ENCODE measurements at regions not wholly inside any gene's neighbourhood (a gene's known extent, or its start where the extent isn't known, plus 50 kb on each side); places are given as distances from the start of the nearest gene placed in this dataset.

DNA sequence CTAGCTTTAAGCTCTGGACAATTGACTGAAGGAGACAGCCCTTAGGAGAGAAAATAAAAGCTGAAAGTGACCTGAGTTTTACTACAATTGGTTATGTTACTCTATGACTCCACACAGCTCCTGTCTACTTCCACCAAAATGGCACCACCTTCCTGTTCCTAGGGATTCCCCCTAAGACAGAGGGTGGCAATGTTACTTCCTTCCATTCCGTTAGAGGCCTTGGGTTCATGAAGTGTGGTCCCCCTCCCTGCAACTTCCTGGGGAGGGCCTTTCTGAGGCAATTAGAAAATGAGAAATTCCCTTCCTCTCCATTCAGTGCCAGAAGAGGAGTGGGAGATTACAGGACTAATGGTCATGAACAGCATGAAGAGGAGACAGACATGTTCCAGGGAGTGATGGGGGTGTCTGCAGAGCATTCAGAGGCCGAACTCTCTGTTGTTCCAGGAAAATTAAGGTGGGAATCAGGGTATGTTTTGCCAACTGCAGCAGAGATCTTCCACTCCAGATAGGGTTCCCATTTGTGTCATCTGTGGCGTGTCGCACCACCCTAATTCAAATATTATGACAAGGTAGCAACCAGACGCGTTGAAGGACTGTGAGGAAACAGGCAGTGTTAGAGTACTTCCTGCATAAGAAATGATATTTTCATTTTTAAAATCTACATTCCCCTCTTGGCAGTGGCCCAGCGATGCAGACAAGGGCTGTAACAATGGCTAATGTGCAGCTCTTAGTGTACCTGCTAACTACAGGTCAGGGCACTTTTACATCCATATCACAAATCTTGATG is 53.1 kb upstream of the TRIM67 start:
- H3K36me3 Mint-ChIP-seq (ENCODE audit: low read depth): no peaks in the 10 kb centered on the region
- Histone ChIP-seq H3K27ac (ENCODE audit: low read depth, low read length) (no peak overlapping the region), H3K27me3 (ENCODE audit: control insufficient read depth, insufficient read depth, low read length, poor library complexity, severe bottlenecking) (no peaks in the 10 kb centered on the region), H3K4me3 (ENCODE audit: low read length) (no peak overlapping the region), H3K4me1 (ENCODE audit: control insufficient read depth, insufficient read depth, low read length) (no peaks in the 10 kb centered on the region), H3K36me3 (ENCODE audit: control insufficient read depth, insufficient read depth, low read length) (no peaks in the 10 kb centered on the region), H3K9ac (ENCODE audit: extremely low read depth, low read length, poor library complexity, severe bottlenecking) (no peak overlapping the region), H3K9me3 (ENCODE audit: control insufficient read depth, low read length) (no peaks in the 10 kb centered on the region)
- H3K27ac Mint-ChIP-seq: no peak overlapping the region
- DNase-seq: no peak
- no peaks in the 10 kb centered on the region for H3K9me3 Mint-ChIP-seq
- 90 to 94% methylated on average over 2 to 7 of the region's 7 CpGs for WGBS, 2 experiments (ENCODE audit: insufficient coverage in 1 of 2, insufficient read length in 1 of 2)
- H3K4me1 Mint-ChIP-seq: peaks cover 11% of the 10 kb centered on the region
- peaks cover 19% of the 10 kb centered on the region for H3K27me3 Mint-ChIP-seq (ENCODE audit: insufficient read depth)
- no peak for TF ChIP-seq CTCF (conservative IDR thresholded peaks at IDR 0.05)
- no peak overlapping the region for H3K4me3 Mint-ChIP-seq

DNA sequence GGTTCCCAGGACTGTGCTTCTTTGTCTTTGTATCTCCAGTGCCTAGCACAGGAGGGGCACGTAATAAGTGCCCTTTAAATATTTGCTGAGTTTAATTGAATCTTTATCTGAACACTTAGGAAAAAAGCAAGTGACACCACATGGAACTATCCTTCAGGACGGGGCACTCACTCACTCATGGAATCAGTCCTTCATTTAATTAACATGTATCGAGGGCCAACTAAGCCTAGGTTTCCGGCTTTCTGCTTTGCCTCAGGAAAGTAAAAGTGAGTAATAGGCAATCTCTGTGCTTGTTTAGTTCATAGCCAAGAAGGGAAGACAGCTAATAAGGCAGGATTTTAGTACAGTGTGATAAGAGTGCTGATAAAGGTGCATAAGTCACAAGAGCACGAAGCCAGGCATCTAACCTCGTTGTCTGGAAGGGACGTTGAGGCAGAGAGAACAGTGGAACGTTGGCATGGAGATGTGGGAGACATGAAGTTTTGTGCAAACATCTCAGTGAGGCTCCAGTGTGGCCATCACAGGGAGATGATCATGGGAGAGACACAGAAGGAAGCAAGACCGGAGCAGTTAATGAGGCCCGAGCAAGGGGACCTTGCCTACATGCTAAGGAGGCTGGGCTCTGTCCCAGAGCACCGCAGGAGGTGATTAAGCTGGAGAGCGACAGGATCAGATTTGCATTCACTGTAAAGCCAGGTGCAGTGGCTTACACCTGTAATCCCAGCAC is 54.1 kb upstream of the TRIM67 start:
- no peak overlapping the region for H3K9ac ChIP-seq (ENCODE audit: extremely low read depth, low read length, poor library complexity, severe bottlenecking)
- Mint-ChIP-seq H3K4me3 (no peak overlapping the region), H3K27me3 (ENCODE audit: insufficient read depth) (peaks cover 23% of the 10 kb centered on the region), H3K27ac (no peak overlapping the region), H3K4me1 (peaks cover 11% of the 10 kb centered on the region), H3K36me3 (ENCODE audit: low read depth) (no peaks in the 10 kb centered on the region), H3K9me3 (no peaks in the 10 kb centered on the region)
- no peak for TF ChIP-seq CTCF (conservative IDR thresholded peaks at IDR 0.05)
- H3K36me3 ChIP-seq (ENCODE audit: control insufficient read depth, insufficient read depth, low read length): no peaks in the 10 kb centered on the region
- no peak overlapping the region for H3K27ac ChIP-seq (ENCODE audit: low read depth, low read length)
- H3K4me3 ChIP-seq (ENCODE audit: low read length): no peak overlapping the region
- WGBS, 2 experiments (ENCODE audit: insufficient coverage in 1 of 2, insufficient read length in 1 of 2): 88 to 92% methylated on average over 10 to 12 of the region's 12 CpGs
- DNase-seq: peak; percentile 62
- no peaks in the 10 kb centered on the region for H3K4me1 ChIP-seq (ENCODE audit: control insufficient read depth, insufficient read depth, low read length)
- no peaks in the 10 kb centered on the region for H3K9me3 ChIP-seq (ENCODE audit: control insufficient read depth, low read length)
- no peaks in the 10 kb centered on the region for H3K27me3 ChIP-seq (ENCODE audit: control insufficient read depth, insufficient read depth, low read length, poor library complexity, severe bottlenecking)

GRCh38 chr1:231107151-231107550 is 54.7 kb upstream of the TRIM67 start:
- Histone ChIP-seq H3K4me1 (ENCODE audit: control insufficient read depth, insufficient read depth, low read length) (no peaks in the 10 kb centered on the region), H3K27ac (ENCODE audit: low read depth, low read length) (peak overlapping the region; percentile 44), H3K9ac (ENCODE audit: extremely low read depth, low read length, poor library complexity, severe bottlenecking) (no peak overlapping the region), H3K27me3 (ENCODE audit: control insufficient read depth, insufficient read depth, low read length, poor library complexity, severe bottlenecking) (no peaks in the 10 kb centered on the region), H3K36me3 (ENCODE audit: control insufficient read depth, insufficient read depth, low read length) (no peaks in the 10 kb centered on the region), H3K4me3 (ENCODE audit: low read length) (no peak overlapping the region), H3K9me3 (ENCODE audit: control insufficient read depth, low read length) (no peaks in the 10 kb centered on the region)
- Mint-ChIP-seq H3K9me3 (no peaks in the 10 kb centered on the region), H3K27me3 (ENCODE audit: insufficient read depth) (peaks cover 22% of the 10 kb centered on the region), H3K27ac (peak overlapping the region; percentile 14), H3K4me1 (peaks cover 11% of the 10 kb centered on the region), H3K36me3 (ENCODE audit: low read depth) (no peaks in the 10 kb centered on the region), H3K4me3 (no peak overlapping the region)
- 81 to 92% methylated on average over 5 to 8 of the region's 8 CpGs for WGBS, 2 experiments (ENCODE audit: insufficient coverage in 1 of 2, insufficient read length in 1 of 2)
- DNase-seq: peak; percentile 60
- no peak for TF ChIP-seq CTCF (conservative IDR thresholded peaks at IDR 0.05)

All from endodermal cell (in vitro differentiated cells).